Colonic mucosa (tissue), 4 donors: ENCODE measurements at regions not wholly inside any gene's neighbourhood (a gene's known extent, or its start where the extent isn't known, plus 50 kb on each side); places are given as distances from the start of the nearest gene placed in this dataset.
A peak's percentile ranks its signal among the peaks of the same experiment; 100 is the strongest.

ENCODE experiments used
- DNase-seq: peaks from one replicate; pipeline ENCODE4 v3.0.0-alpha.2; 2020
- H3K27ac ChIP-seq: fragments of 200-600 bp; one replicate; pipeline ENCODE4 v1.8.0; 2021
- H3K27me3 ChIP-seq: fragments of 200-600 bp; one replicate; pipeline ENCODE4 v1.8.0; 2021
- H3K36me3 ChIP-seq: fragments of 200-600 bp; one replicate; pipeline ENCODE4 v1.8.0; 2021
- H3K4me1 ChIP-seq: fragments of 200-600 bp; one replicate; pipeline ENCODE4 v1.8.0; 2021; ENCODE audit warnings: mild to moderate bottlenecking
- H3K4me3 ChIP-seq: fragments of 200-600 bp; one replicate; pipeline ENCODE4 v1.8.0; 2021
- H3K9ac ChIP-seq, 2 donors: one replicate each; pipeline ENCODE4 v1.7.0; 2013; ENCODE audit warnings: control low read depth in 2 of 2, low read depth in 2 of 2, low read length in 2 of 2
- H3K9me3 ChIP-seq: fragments of 200-600 bp; one replicate; pipeline ENCODE4 v1.8.0; 2021
- intact Hi-C: fragments of 100-400 bp; cut with DNase I; formaldehyde crosslinking; loops from one replicate; pipeline ENCODE4 v1.14.1; 2022
- TF ChIP-seq, protein P1 (sequence below): fragments of 200-600 bp; IDR thresholded peaks from one replicate; pipeline ENCODE4 v1.8.0; 2022; ENCODE audit warnings: antibody characterized with exemption, mild to moderate bottlenecking
- donor health status: healthy.
- donor health status: DM: no; HTN: no; CAD: no.
- donor health status: DM: no; HTN: no; CAD: no.

GRCh38 chr3:104610730-104611652 lies 755.7 kb upstream of the ALCAM start:
- Histone ChIP-seq H3K9ac (no peak overlapping the region), H3K4me3 (no peak overlapping the region), H3K9me3 (no peaks in the 10 kb centered on the region), H3K27ac (no peak overlapping the region), H3K36me3 (no peaks in the 10 kb centered on the region), H3K4me1 (no peaks in the 10 kb centered on the region), H3K27me3 (no peaks in the 10 kb centered on the region)
- intact Hi-C loops: no loop called here
- DNase-seq: no peak
- TF ChIP-seq, protein P1, sequence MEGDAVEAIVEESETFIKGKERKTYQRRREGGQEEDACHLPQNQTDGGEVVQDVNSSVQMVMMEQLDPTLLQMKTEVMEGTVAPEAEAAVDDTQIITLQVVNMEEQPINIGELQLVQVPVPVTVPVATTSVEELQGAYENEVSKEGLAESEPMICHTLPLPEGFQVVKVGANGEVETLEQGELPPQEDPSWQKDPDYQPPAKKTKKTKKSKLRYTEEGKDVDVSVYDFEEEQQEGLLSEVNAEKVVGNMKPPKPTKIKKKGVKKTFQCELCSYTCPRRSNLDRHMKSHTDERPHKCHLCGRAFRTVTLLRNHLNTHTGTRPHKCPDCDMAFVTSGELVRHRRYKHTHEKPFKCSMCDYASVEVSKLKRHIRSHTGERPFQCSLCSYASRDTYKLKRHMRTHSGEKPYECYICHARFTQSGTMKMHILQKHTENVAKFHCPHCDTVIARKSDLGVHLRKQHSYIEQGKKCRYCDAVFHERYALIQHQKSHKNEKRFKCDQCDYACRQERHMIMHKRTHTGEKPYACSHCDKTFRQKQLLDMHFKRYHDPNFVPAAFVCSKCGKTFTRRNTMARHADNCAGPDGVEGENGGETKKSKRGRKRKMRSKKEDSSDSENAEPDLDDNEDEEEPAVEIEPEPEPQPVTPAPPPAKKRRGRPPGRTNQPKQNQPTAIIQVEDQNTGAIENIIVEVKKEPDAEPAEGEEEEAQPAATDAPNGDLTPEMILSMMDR: no peak

DNA sequence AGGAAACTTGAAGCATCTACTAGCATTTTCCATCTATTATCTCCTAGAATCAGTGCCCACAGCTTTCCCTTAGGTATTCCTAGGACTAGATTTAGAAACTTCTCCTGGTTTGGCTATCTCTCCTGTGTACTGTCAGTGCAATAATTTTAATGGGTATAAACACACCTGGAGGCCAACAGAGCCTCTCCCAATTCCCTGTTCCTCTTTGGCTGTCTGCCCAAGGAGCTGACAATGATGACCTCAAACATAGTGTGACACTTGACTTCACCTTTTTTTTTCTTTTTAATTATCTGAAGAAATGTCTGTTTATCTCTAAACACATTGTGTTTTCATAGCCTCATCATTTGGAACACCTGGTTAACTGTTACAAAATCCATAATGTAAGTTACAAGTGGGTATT lies 754.5 kb upstream of the ALCAM start:
- H3K27me3 ChIP-seq: no peaks in the 10 kb centered on the region
- TF ChIP-seq, protein P1: no peak
- no peaks in the 10 kb centered on the region for H3K9me3 ChIP-seq
- intact Hi-C loops: no loop called here
- no peak overlapping the region for H3K4me3 ChIP-seq
- no peaks in the 10 kb centered on the region for H3K4me1 ChIP-seq
- no peak overlapping the region for H3K9ac ChIP-seq
- no peak overlapping the region for H3K27ac ChIP-seq
- H3K36me3 ChIP-seq: no peaks in the 10 kb centered on the region
- DNase-seq: peak; percentile 55

GRCh38 chr3:104614564-104614963 lies 752.1 kb upstream of the ALCAM start:
- H3K27ac ChIP-seq: no peak overlapping the region
- intact Hi-C loops: no loop called here
- H3K4me3 ChIP-seq: no peak overlapping the region
- no peak for DNase-seq
- no peaks in the 10 kb centered on the region for H3K9me3 ChIP-seq
- no peaks in the 10 kb centered on the region for H3K4me1 ChIP-seq
- no peak overlapping the region for H3K9ac ChIP-seq
- H3K36me3 ChIP-seq: no peaks in the 10 kb centered on the region
- TF ChIP-seq, protein P1: no peak
- H3K27me3 ChIP-seq: no peaks in the 10 kb centered on the region

- Histone ChIP-seq H3K4me3 (no peak overlapping the region), H3K36me3 (no peaks in the 10 kb centered on the region), H3K9me3 (no peaks in the 10 kb centered on the region), H3K27me3 (no peaks in the 10 kb centered on the region), H3K9ac (no peak overlapping the region), H3K4me1 (no peaks in the 10 kb centered on the region), H3K27ac (no peak overlapping the region)
- no peak for DNase-seq
- intact Hi-C loops: no loop called here
- TF ChIP-seq, protein P1: peak; percentile 43
These were observed 738.4 kb upstream of the ALCAM start for GRCh38 chr3:104628185-104628789.

DNA sequence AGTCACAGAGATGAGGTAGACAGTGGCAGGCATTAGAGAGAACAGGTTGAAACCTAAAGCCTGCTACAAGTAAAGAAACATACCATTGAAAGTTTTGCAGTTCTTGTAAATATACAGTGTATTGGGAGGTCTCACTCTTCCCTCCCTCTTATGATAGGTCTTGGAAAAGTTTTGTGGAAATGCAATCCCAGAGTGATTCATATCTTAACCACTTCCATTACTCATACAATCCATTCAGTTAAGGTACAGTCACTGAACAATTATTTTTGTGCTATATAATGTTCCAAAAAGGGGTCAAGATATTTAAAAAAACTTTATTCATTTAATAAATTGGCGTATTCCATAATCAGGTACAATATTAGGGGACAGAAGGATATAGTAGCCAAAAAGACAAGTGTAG lies 737.7 kb upstream of the ALCAM start:
- Histone ChIP-seq H3K36me3 (no peaks in the 10 kb centered on the region), H3K4me1 (no peaks in the 10 kb centered on the region), H3K27ac (no peak overlapping the region), H3K9me3 (no peaks in the 10 kb centered on the region), H3K4me3 (no peak overlapping the region), H3K27me3 (no peaks in the 10 kb centered on the region), H3K9ac (no peak overlapping the region)
- DNase-seq: no peak
- intact Hi-C loops: no loop called here
- TF ChIP-seq, protein P1: no peak
